ENCODE measurements at regions not wholly inside any gene's neighbourhood (a gene's known extent, or its start where the extent isn't known, plus 50 kb on each side); places are given as distances from the start of the nearest gene placed in this dataset.

DNA sequence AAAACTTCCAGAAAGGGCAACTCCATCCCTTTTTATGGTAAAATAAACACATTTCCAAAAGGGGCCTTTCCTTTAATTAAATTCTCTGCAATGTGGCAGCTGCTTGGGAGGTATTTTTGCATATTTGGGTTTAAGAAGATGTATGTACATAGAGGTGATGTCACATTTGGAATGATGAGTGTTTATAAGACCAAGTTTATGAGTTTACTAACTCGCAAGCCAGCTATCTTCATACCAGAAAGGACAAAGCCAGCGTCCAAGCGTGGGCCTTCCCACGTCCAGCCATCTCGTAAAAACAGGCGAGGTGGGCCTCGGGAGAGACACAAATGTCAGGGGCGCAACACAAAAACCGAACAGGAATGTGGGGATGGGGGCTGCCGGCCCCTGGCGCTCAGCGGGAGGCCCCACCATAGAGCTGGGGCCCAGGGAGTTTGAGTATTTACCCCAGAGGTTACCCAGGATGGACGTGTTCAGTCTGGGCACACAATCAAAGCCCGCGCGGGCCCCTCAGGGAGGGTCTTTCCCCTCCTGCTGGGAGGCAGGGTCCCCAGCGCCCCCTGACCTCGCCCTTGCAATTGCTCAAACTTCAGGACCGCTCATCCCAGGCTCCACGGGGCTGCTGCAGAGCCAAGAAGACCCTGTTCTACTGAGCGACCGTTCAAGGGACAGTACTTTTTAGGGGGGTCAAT lies 137.3 kb downstream of the TWIST2 start:
- no peak for DNase-seq (ENCODE audit: low read depth)

DNA sequence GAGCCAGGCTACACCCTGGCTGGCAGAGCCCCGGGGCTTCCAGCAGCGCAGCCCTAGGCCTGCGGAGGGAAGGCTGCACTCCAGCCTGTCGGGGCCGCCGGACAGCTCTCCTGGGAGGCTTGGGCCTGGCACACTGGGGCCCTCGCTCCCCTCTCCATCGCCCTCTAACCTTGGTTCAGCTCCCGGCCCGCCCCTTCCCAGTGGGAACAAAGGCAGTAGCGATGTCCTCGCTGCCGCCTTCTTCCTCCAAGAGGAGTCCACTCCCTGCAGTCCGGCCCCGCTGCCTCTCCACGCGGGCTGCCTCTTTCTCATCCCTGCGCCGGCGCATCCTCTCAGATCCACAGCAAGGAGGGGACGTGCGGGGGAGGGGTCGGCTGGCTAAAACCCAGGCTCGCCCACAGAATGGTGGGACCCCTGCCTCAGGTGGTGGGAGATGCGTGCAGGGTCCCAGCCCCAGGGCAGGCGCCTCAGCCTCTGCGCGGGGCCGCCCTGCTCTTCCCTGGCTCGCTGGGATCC lies 138.1 kb downstream of the TWIST2 start:
- no peak for DNase-seq (ENCODE audit: low read depth)

DNA sequence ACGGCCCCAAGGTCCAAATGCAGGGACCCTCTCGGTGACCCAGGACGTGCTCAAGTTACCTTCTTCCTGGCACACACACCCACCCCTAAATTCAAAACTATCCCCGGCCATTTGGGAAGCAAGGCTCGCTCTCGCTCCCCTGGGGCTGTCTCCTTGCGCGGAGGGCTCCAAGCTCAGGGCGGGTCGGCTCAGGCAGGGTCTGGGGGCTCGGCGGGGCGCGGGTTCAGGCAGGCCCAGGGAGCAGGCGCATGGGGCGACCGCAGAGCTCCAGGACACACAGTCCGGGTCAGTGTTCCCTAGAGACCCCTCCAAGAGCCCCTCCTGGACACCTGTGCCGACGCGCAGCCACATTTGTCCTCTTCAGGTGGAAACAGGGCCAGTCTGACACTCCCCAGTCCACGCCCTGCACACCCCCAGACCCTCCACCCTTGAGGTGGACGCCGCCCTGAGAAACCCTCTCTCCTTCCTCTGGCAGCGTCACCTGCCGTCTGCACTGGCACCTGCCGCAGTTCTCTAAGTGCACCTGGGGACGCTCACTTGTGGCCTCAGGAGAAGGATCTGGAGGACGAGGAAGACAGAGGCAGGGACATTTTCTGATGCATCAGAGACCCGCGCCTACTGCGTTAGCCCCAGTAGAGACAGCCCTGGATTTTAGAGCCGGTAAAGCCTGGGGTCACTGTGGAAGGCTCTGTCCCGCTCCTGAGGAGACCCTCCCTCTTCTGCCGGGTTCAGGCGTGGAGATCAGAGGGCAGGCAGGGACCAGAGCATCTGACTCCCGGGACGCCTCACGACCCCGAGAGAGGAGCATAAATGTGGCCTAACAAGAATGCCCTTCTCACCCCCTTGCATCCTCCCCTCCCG lies 138.8 kb downstream of the TWIST2 start:
- no peak for DNase-seq (ENCODE audit: low read depth)

DNA sequence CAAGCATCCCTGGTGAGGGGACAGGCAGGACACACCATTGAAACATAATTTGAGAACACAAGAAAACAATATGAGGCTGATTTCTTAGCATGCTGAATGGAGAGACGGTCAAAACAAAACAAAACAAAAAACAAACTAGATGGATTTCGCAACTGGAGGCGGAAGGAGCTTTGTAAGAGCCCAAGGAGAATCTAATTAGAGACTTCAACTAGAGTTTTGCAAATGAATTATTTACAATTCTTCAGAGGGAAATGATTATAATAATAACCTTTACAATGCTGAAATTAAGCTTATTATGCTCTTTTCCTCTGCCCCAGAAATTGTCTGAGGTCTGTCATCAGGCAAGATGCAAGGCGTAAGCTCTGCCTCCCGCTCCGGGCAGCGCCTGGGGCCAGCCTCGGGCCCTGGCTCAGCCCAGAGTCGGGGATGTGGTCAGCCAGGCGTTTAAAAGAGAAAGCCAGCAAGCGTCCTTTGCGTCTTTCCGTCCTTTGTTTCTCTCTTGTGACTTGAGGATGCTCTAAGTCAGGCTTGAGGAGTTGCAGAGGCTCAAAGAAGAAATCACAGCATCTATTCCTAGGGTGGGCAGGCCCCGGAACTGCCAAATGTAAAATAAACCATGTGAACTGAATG lies 139.6 kb downstream of the TWIST2 start:
- no peak for DNase-seq (ENCODE audit: low read depth)

DNA sequence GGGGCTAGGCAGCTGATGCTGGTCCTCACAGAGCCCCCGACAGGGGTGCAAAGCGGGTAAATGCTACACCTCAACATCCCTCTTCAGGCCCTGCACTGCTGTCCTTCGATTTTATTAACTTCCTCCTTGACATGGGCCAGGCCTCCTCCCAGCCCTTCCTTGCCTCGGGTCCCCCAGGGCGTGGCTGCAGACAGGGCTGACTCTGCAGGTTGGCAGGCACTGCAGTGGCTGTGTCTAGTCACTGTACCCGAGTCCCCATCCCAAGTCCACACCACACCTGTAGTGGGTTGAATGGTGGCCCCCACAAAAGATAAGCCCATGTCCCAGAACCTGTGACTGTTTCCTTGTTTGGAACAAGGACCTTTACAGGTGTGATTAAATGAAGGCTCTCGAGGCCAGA lies 140.2 kb downstream of the TWIST2 start:
- DNase-seq (ENCODE audit: low read depth), result no peak

DNA sequence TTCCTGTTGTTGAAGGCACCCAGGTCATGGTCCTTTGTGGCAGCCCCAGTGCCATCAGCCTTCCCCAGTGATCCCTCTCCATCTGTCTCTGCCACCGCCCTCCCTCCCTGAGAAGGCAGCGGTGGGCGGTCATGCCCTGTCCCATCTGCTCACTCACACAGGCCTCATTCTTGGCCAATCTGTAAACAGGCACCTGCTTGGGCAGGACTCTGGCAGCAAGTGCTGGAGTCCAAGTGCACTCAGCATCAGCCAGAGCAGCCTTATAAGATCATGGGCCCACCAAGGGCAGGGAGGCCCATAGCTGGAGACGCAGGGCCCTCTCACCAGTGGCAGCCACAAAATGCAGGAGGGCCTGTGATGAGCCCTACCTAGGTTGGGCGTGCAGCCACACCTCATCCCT lies 140.9 kb downstream of the TWIST2 start:
- no peak for DNase-seq (ENCODE audit: low read depth)

DNA sequence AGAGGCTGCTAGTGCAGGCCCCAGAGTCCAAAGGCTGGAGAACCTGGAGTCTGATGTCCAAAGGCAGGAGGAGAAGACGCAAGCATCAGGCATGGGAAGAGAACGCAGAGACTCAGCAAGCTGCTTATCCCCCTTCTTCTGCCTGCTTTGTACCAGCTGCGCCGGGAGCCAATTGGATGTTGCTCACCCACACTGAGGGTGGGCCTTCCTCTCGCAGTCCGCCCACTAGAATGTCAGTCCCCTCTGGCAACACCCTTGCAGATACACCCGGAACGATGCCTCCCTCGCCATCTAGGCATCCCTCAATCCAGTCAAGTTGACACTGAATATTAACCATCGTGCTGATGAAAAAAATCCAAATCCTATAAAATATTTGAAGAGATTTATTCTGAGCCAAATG lies 141.6 kb downstream of the TWIST2 start:
- no peak for DNase-seq (ENCODE audit: low read depth)

DNA sequence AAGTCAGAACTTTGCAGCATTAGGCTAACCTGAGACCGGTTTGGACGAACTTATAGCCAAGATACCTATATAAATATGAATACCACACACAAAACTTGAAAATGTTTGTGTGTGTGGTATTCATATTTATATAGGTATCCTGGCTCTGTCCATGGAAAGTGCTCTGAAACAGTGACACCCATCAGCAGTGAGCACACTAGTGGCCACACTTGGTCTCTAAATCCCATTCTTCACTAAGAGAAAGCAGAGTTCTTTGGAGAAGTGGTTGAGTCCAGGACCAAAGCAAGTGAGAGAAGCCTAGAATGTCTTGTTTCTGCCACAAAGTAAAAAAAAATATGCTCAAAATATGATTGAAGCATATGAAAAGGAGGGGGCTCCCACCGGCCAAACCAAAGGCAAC lies 146.5 kb downstream of the TWIST2 start:
- DNase-seq (ENCODE audit: low read depth), result no peak

DNA sequence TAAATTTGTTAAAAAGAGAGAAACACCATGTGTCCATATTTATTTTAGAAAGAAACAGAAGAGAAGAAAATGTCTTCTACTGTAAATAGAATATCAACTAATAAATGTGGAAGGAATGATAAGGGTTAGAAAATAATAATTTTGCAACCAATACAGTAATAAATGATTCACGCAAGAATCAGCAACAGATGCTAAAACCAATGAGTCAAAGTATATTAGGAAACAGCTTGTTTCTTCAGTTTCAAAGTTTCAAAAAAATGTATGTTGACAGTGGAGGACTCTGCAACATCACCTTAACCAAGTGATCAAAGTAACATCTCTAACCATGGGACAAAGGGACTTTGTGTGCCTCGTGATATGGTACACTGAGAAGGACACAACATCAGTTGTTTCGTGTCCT lies 147.0 kb downstream of the TWIST2 start:
- no peak for DNase-seq (ENCODE audit: low read depth)

DNA sequence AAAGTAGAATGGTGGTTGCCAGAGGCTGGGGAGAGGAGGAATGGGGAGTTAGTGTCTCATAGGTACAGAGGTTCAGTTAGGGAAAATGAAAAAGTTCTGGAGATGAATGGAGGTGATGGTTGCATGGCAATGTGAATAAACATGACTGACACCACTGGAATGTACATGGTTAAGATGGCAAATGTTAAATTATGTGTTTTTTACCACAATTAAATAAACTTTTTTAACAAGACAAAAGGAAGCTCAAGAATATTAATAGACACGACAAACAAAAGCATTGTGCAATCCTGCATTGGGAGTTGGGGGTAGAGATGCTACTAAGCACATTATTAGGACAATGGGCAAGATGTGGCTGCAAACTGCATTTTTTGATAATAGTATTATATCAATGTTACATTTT lies 147.7 kb downstream of the TWIST2 start:
- DNase-seq (ENCODE audit: low read depth), result no peak

DNA sequence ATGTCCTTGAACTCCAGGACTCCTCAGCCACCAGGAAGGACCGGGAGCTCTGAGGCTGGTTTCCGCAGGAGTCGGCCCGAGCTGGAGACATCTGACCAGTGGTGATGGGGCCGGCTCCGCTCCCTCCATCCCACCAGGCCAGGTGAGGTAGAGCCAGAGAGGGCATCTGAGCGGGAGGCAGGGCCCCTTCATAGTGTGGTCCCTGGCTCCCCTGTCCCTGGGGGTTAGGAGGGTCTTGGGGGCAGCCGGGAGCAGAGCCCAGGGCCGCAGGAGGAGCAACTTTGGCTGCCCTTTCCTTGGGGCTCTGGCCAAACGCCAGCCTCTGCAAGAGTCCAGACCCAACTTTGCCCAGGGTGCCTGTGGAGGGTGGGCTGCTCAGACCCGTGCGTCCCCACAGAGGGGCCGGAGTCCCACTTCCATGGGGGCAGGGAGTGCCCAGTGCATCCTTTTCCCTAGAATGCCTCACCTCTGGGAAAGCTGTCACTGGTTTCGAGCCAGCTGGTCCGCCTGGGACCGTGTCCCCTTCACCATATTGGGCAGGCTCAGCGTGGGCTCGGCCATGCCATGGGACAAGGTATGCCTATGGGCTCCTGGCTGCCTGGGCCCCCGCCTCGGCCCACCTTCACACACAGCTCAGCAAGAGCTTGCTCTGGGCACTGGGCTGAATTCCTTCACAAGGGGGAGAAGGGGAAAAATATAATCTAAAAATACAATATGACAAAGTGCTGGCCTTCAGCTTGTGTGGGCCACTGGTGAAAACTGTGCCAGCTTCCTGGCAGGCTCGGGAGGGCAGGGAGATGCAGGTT lies 148.6 kb downstream of the TWIST2 start:
- no peak for DNase-seq (ENCODE audit: low read depth)

DNA sequence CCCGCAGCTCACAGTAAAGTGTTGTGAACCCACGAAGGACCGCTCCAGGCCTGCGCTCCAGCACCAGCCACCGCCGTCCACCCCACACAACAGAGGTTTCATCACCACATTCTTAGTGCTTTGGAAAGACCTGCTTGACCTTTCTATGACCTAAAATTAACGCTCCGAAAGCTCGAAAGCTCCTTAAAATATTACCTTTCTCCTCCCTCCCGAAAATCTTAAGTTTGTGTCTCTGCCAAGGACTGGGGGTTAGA lies 149.2 kb downstream of the TWIST2 start:
- no peak for DNase-seq (ENCODE audit: low read depth)

DNA sequence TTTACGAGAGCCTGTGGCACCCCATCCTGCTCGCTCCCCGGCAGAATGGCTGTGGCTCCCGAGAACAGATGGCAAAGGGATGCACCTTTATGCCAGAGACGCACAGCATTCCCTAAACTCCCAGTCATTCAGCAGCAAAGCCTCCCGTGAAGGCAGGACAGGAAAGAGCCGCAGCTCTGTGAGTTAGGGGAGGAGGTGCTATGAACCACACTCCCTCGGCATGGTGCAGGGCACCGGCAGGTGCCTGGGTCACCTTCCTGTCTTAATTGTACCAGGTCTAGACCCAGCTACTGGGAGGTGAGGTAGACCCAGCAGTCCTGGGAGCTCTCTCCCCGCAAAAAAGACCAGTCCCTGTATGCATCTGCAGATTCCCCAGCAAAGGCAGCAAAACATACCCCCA lies 149.8 kb downstream of the TWIST2 start:
- DNase-seq (ENCODE audit: low read depth), result no peak

Measured in T follicular helper cell (primary cell).